ENCODE measurements at regions not wholly inside any gene's neighbourhood (a gene's known extent, or its start where the extent isn't known, plus 50 kb on each side); places are given as distances from the start of the nearest gene placed in this dataset.
"Not testable (repeated sequence)": the region's sequence is repeated elsewhere in the genome, so short reads cannot be mapped to it uniquely, and the experiment has no call there.

DNA sequence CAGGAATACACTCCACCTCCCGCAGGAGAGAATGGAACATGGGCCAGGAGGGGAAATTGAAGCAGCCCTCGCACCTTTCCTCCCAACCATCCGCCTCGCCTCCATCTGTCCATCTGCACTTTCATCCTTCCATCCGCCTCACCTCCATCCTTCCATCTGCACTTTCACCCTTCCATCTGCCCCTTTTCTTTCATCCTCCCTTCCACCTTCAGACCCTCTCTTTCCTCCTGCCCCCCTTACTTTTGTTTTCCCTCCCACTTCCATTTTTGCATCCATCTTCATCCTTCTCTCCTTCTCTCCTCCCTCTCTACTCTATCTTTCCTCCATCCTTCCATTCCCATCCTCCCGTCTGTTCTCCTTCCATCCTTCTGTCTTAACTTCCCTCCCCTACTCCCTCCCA is 92.2 kb upstream of the ZNF536 start:
- no peak for DNase-seq

GRCh38 chr19:30281906-30282305 is 90.3 kb upstream of the ZNF536 start:
- DNase-seq = no peak

- DNase-seq = no peak
Measured at GRCh38 chr19:30283556-30283955, 88.6 kb upstream of the ZNF536 start.

GRCh38 chr19:30284209-30284608 is 88.0 kb upstream of the ZNF536 start:
- no peak for DNase-seq

DNA sequence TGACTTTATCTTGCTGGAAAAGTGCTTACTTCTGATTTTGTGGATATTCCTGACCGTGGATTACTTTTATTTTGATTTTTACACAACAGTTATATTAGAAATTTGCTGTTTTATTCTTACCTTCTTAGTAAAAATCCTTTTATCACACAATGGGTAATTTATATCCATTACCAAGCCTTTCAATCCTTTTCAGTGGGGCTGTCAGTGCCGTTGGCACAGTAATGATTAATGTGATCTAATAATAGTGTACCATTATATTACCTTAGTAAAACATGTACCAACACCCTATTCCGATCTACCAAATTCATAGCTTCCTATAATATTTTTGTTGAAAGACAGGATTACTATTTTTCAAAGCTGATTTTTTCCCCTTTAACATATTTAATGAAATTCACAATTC is 87.3 kb upstream of the ZNF536 start:
- DNase-seq = no peak

DNA sequence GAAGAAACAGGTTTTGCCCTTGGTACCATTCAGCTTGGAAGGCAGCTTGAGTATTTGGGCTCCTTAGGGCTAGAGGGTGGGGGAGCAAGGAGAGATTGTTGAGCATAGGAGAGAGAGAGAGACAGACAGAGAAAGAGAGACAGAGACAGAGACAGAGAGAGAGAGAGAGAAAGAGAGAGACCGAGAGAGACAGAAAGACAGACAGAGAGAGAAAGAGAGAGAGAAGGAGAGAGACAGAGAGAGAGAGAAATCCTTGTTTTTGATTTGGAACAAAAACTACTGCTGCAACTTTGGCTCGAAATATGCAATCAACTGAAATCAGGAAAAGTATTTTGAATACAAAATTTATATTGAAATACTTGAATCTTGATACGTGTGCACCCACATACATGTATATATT is 85.8 kb upstream of the ZNF536 start:
- no peak for DNase-seq

DNA sequence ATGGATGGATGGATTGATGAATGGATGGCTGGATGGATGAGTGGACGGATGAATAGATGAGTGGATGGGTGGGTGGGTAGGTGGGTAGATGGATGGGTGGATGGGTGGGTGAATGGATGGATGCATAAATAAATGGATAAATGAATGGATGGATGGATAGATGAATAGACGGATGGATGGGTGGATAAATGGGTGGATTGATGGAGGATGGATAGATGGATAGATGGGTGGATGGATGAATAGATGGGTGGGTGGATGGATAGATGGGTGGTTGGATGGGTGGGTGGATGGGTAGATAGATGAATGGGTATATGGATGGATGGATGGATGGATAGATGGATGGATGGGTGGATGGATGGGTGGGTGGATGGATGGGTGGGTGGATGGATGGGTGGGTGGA is 84.9 kb upstream of the ZNF536 start:
- no peak for DNase-seq

DNA sequence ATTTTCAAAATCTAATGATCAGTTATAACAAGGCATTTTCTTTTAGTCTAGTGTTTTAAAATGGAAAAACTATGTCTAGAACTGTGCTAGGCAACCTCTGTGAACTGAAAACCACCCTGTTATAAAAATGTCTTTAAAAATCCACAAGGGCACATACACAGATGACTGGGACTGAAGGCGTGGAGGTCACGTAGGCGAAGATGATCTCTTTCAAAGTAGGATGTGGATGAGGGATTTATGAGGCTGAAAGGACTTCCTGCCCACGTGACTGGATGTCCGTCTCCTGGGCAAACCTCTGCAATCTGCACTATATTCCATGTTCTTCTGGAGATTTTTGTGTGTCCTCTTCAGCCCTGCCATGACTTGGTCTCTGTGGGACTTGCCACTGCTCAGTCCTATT is 84.2 kb upstream of the ZNF536 start:
- DNase-seq = no peak

GRCh38 chr19:30288911-30289310 is 83.3 kb upstream of the ZNF536 start:
- DNase-seq = no peak

DNA sequence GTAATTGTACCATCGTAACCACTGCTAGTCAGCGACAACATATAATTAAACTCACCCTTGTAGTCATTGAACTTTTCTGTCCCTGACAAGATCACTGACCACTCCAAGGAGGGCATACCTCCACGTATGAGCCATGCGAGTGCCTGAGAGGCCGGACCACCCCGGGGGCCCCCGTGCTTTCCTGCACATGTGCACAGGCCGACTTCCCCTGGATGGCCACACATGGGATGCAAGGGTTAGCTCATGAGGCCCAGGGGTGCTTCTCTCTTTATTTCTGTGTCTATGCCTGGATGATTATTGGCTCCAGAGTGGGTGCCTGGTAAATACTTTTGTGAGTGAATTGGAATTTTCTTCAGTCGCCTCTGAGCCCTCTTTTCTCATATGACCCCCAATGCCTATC is 82.8 kb upstream of the ZNF536 start:
- no peak for DNase-seq

DNA sequence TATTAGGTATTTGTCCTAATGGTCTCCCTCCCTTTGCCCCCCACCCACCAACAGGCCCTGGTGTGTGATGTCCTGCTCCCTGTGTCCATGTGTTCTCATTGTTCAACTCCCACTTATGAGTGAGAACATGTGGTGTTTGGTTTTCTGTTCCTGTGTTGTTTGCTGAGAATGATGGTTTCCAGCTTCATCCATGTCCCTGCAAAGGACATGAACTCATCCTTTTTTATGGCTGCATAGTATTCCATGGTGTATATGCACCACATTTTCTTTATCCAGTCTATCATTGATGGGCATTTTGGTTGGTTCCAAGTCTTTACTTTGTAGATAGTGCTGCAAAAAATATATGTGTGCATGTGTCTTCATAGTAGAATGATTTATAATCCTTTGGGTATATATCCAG is 81.4 kb upstream of the ZNF536 start:
- not testable (repeated sequence) for DNase-seq

DNA sequence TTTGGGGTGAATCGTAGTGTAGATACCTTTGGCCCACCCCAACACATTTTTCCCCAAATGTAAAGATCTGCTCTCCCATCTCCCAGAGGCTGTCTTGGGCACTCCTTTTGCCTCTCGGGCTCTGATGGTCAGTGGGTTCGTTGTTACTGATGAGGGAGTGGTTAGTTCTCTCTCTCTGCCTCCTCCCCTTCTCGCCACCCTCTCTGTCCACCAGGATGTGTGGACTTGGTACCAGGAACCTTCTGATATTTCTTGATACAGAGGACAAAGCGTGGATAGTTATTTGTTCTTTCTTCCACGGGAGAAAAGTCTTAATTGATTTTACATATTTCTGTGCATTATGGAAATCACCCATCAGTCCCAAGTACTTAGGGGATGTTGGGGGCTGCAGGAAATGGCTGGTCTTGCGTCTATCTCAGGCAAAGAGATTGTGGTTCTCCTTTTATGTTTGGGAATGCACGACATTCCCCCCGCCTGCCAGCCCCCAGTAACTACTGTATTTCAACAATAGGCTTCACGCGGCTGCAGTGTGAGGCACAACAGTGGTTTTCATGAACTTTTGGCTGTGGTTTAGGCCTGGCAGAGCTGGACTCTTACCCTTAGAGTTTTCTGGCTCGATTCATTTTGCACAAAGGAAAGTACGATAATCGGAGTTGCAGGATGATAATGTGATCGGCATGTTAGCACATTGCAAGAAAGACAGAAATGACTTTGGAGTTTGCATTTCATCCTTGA is 79.0 kb upstream of the ZNF536 start:
- DNase-seq = no peak

DNA sequence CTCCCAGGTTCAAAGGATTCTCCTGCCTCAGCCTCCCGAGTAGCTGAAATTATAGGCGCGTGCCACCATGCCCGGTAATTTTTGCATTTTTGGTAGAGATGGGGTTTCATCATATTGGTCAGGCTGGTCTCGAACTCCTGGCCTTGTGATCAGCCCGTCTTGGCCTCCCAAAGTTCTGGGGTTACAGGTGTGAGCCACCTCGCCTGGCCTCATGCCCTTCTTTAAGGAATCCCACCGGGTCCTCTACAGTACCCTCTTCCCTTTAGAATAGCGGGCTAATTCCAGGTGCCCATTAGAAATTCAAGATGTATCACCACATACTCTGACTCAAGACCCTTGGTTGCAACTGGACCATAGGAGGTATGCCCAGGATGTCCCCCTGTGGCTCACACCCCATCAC is 74.2 kb upstream of the ZNF536 start:
- DNase-seq = no peak

- DNase-seq = no peak
Measured at GRCh38 chr19:30303131-30303654, 69.0 kb upstream of the ZNF536 start.

DNA sequence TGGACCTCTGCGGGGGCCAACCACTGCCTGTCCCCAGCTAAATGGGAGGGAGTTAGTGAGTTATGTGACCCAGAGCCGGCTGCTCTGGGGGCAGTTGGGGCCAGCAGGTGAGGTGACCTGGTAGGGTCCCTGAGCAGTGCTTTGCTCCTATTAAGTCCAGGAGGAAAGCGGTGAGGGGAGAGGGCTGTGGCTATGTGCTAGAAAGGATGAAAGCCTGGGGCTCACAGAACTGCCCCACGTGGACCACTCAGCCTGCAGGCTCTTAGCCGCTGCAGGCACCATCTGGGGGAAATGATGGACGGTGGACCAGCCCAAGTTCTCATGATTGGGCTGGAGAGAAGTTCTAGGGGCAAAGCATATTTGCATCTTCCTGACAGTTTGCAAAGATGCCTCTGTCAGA is 67.6 kb upstream of the ZNF536 start:
- no peak for DNase-seq

DNA sequence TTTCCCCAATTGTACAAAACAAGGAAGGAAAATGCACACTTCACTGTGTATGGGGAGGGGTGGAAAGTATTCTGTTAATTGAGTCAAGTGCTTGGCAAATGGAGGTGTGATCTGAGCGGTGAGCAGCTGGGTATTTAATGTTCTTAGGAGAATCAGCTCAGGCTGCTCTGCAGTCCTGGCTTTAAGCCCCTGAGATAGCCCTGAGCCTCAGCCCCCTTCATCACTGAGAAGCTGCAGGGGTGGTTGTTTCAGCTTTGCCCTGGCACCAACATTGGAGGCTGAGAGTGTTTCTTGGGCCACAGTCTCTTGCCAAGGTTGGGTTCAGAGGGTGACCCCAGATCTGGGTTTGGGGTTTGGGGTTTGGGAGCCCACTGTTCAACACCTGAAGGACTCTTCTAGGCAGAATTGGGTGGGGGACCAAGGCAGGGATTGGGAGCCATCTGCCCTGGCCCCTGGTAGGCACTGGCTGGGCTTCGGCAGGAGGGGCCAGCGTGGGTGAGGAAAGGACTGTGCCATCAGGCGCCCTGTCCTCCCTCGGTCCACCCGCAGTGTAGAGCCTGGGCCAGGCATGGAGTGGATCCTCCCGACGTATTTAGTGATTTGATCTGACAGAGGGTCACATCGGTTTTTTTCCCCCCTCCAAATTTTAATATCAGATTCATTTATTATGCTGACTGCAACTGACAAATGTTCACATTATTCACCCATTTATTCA is 66.7 kb upstream of the ZNF536 start:
- no peak for DNase-seq

- no peak for DNase-seq
Measured at GRCh38 chr19:30307191-30307974, 64.8 kb upstream of the ZNF536 start.

DNA sequence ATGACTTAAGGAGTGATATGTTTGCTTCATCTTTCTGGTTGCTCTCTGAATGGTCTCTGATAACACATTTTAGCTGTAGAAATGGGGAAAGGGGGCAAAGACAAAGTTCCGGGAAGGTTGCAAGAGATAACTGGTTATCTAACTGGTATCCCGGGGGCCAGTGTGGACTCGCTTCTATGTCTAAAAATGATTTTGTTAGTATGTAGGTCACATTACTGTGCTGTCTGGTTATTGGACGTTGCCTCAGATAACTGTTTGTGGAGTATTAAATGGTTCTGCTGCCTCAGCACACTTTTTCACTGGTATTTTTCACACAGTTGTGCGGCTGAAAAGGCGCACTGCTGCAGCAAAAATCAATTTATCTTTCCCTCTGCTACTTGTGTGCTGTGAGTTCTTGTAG is 63.0 kb upstream of the ZNF536 start:
- DNase-seq = no peak

DNA sequence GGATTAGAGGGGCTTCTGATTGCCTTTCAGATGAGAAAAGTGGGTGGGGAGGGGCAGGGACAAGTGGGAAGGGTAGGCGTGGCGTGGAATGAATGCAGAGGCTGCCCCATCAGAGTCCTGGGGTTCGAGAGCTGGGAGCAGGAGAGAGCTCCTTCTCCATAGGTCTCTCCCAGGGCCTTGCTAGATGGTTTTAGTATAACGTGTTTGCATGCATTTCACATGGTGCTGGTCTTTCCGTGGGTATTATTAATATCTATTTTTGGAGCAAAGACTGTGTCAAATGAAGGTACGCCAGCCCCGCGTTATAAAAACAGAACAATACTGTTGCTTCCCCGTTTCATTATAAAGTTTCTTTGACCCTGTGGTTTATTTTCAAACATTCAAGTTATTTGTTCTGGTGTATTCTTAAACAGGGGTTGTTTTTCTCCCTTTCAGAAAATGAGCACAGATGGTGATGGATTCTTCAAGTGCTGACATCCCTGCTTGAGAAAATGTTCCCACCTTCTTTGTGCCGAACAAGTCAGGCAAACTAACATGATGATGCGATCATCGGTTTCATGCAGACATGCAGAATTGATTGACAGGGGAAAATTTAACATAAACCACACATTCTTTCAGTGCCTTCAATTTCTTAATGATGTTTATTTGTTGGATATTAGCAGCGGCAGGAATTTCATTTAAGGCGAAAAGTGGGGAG is 62.1 kb upstream of the ZNF536 start:
- no peak for DNase-seq

- no peak for DNase-seq
Measured at GRCh38 chr19:30310602-30311263, 61.5 kb upstream of the ZNF536 start.

- no peak for DNase-seq
Measured at GRCh38 chr19:30311911-30312310, 60.3 kb upstream of the ZNF536 start.

DNA sequence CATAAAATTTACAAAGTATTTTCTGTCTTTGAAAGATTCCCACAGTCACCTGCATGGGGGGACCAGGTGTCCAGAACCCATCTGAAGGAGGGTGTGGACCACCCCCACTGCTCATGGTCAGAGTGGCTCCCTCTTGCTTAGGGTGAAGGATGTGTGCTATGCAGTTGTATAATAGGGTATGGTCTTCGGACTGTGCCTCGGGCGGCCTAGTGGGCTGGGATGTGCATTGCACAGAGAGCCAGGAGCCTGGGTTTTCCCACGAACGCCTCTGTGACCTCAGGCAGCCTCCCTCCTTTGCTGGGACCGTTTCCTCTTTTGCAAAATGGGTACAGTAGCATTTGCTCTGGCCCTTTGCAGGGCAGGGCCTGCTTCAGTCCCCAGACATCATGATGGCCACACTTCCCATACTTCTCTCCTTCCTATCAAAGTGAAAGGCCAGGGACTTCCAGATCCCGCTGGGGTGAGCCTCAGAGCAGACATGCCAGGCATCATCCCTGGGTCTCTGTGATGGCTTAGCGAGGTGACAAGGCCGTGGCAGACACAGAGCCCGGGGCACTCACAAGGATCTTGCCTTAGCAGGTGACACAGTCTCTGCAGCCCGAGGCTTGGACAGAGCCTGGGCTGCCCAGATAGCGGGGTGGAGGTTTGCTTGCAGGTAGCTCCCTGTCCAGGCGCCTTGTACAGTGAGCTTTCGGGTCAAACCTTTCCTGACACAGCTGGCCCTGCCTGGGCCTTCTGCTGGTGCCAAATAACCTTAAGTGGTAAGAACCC is 59.4 kb upstream of the ZNF536 start:
- DNase-seq = no peak

Data from activated CD4-positive, alpha-beta T cell treated with anti-CD3 and anti-CD28 coated beads, Interleukin-2, amount 50 U/mL, for 16 hours (primary cell).